Smooth muscle cell (in vitro differentiated cells): ENCODE measurements at regions not wholly inside any gene's neighbourhood (a gene's known extent, or its start where the extent isn't known, plus 50 kb on each side); places are given as distances from the start of the nearest gene placed in this dataset.

Experiments used
- DNase-seq: peaks from one replicate; lab custom pipeline; 2025; ENCODE audit not compliant: unreplicated experiment; lab: John Stamatoyannopoulos, UW
- H2AFZ ChIP-seq: fragments of 200-600 bp; sonication (generic); 2 replicates; pipeline ENCODE4 v1.6.0; 2016; ENCODE audit warnings: antibody characterized with exemption, low read depth, mild to moderate bottlenecking
- H3F3A ChIP-seq: fragments of 200-600 bp; sonication (generic); 2 replicates; pipeline ENCODE4 v1.6.0; 2017; ENCODE audit warnings: antibody characterized with exemption, low read depth
- H3K27ac ChIP-seq: fragments of 200-600 bp; sonication (generic); 2 replicates; pipeline ENCODE4 v1.5.1; 2016; ENCODE audit warnings: low read depth, mild to moderate bottlenecking
- H3K27me3 ChIP-seq: fragments of 200-600 bp; sonication (generic); 2 replicates; pipeline ENCODE4 v1.6.1; 2016; ENCODE audit warnings: low read depth, mild to moderate bottlenecking
- H3K36me3 ChIP-seq: fragments of 200-600 bp; sonication (generic); 2 replicates; pipeline ENCODE4 v1.5.1; 2016; ENCODE audit warnings: low read depth
- H3K4me1 ChIP-seq: fragments of 200-600 bp; sonication (generic); 2 replicates; pipeline ENCODE4 v1.5.1; 2016; ENCODE audit warnings: low read depth
- H3K4me2 ChIP-seq: fragments of 200-600 bp; sonication (generic); 2 replicates; pipeline ENCODE4 v1.6.0; 2016; ENCODE audit warnings: mild to moderate bottlenecking
- H3K4me3 ChIP-seq: fragments of 200-600 bp; sonication (generic); 2 replicates; pipeline ENCODE4 v1.5.1; 2016; ENCODE audit warnings: mild to moderate bottlenecking
- H3K79me2 ChIP-seq: fragments of 200-600 bp; sonication (generic); 2 replicates; pipeline ENCODE4 v1.6.0; 2016; ENCODE audit warnings: low read depth, mild to moderate bottlenecking
- H3K9ac ChIP-seq: fragments of 200-600 bp; sonication (generic); 2 replicates; pipeline ENCODE4 v1.6.0; 2016; ENCODE audit warnings: low read depth
- H3K9me3 ChIP-seq: fragments of 200-600 bp; sonication (generic); replicated peaks from 2 replicates; pipeline ENCODE4 v1.5.1; 2016; ENCODE audit warnings: low read depth
- H4K20me1 ChIP-seq: fragments of 200-600 bp; sonication (generic); 2 replicates; pipeline ENCODE4 v1.6.0; 2016; ENCODE audit warnings: low read depth
- CTCF ChIP-seq: fragments of 200-600 bp; sonication (generic); IDR thresholded peaks from 2 replicates; pipeline ENCODE4 v1.5.1; 2017; ENCODE audit warnings: borderline replicate concordance, mild to moderate bottlenecking, antibody characterized with exemption; ENCODE audit not compliant: insufficient read depth, poor library complexity, severe bottlenecking
- WGBS: methylation state at CpG from one replicate; pipeline ENCODE4 v1.1.7; 2016; ENCODE audit warnings: low lambda C conversion rate; 5-methylcytosine and 5-hydroxymethylcytosine counted together

GRCh38 chr19:33971073-33971472 lies 174.4 kb downstream of the KCTD15 start:
- Histone ChIP-seq H3K9ac (no peak overlapping the region), H4K20me1 (no peaks in the 10 kb centered on the region), H3F3A (no peaks in the 10 kb centered on the region), H3K4me3 (no peak overlapping the region), H3K4me2 (no peak overlapping the region), H2AFZ (no peak overlapping the region), H3K27ac (no peak overlapping the region), H3K9me3 (no peaks in the 10 kb centered on the region), H3K79me2 (no peaks in the 10 kb centered on the region), H3K27me3 (no peaks in the 10 kb centered on the region), H3K36me3 (no peaks in the 10 kb centered on the region), H3K4me1 (no peaks in the 10 kb centered on the region)
- DNase-seq = no peak
- TF ChIP-seq CTCF = no peak
- 60% methylated on average over 1 of the region's 1 CpG for WGBS

- 79% methylated on average over 4 of the region's 4 CpGs for WGBS
- no peak for DNase-seq
- Histone ChIP-seq H3K36me3 (no peaks in the 10 kb centered on the region), H3F3A (no peaks in the 10 kb centered on the region), H3K9ac (no peak overlapping the region), H4K20me1 (no peaks in the 10 kb centered on the region), H2AFZ (no peak overlapping the region), H3K27me3 (no peaks in the 10 kb centered on the region), H3K4me1 (no peaks in the 10 kb centered on the region), H3K79me2 (no peaks in the 10 kb centered on the region), H3K4me3 (no peak overlapping the region), H3K4me2 (no peak overlapping the region), H3K9me3 (no peaks in the 10 kb centered on the region), H3K27ac (no peak overlapping the region)
- TF ChIP-seq CTCF = no peak
Observed at GRCh38 chr19:33977756-33978685, 181.4 kb downstream of the KCTD15 start.

- H3K4me2 ChIP-seq = no peak overlapping the region
- no peaks in the 10 kb centered on the region for H3K4me1 ChIP-seq
- H3K4me3 ChIP-seq = no peak overlapping the region
- no peaks in the 10 kb centered on the region for H3K79me2 ChIP-seq
- H3K27me3 ChIP-seq = no peaks in the 10 kb centered on the region
- no peak overlapping the region for H3K27ac ChIP-seq
- no peak for TF ChIP-seq CTCF
- no peaks in the 10 kb centered on the region for H3K9me3 ChIP-seq
- H2AFZ ChIP-seq = no peak overlapping the region
- no peaks in the 10 kb centered on the region for H4K20me1 ChIP-seq
- H3F3A ChIP-seq = no peaks in the 10 kb centered on the region
- no peaks in the 10 kb centered on the region for H3K36me3 ChIP-seq
- no peak for DNase-seq
- no peak overlapping the region for H3K9ac ChIP-seq
Observed at GRCh38 chr19:33982706-33983105, 186.0 kb downstream of the KCTD15 start.

- DNase-seq = no peak
- H3K9ac ChIP-seq = no peak overlapping the region
Observed at GRCh38 chr19:33988601-33989000, 183.7 kb upstream of the LSM14A start.

More at GRCh38 chr19:33988601-33989000, 183.7 kb upstream of the LSM14A start:
- Histone ChIP-seq H3K4me2 (no peak overlapping the region), H2AFZ (no peak overlapping the region), H3F3A (no peaks in the 10 kb centered on the region), H3K4me1 (no peaks in the 10 kb centered on the region), H3K79me2 (no peaks in the 10 kb centered on the region), H3K27ac (no peak overlapping the region), H3K4me3 (no peak overlapping the region), H3K27me3 (no peaks in the 10 kb centered on the region), H3K36me3 (no peaks in the 10 kb centered on the region), H4K20me1 (no peaks in the 10 kb centered on the region), H3K9me3 (no peaks in the 10 kb centered on the region)
- WGBS = 79% methylated on average over 3 of the region's 3 CpGs
- no peak for TF ChIP-seq CTCF
